CD4-positive, alpha-beta T cell treated with Interleukin-15 for 1 hour (primary cell): ENCODE measurements at regions not wholly inside any gene's neighbourhood (a gene's known extent, or its start where the extent isn't known, plus 50 kb on each side); places are given as distances from the start of the nearest gene placed in this dataset.

Source experiments
- DNase-seq: peaks from one replicate; pipeline ENCODE4 v3.0.0-alpha.2; 2020

- no peak for DNase-seq
Observed at GRCh38 chr20:24718277-24718676, 230.8 kb upstream of the CST7 start.

- DNase-seq, result no peak
Observed at GRCh38 chr20:24718696-24719095, 230.4 kb upstream of the CST7 start.

- DNase-seq, result no peak
Observed at GRCh38 chr20:24720957-24721356, 228.1 kb upstream of the CST7 start.

GRCh38 chr20:24721891-24722568, 227.0 kb upstream of the CST7 start:
- DNase-seq, result no peak

- DNase-seq, result no peak
Observed at GRCh38 chr20:24722586-24722985, 226.5 kb upstream of the CST7 start.

- no peak for DNase-seq
Observed at GRCh38 chr20:24723186-24723585, 225.9 kb upstream of the CST7 start.

- no peak for DNase-seq
Observed at GRCh38 chr20:24723647-24724352, 225.3 kb upstream of the CST7 start.

GRCh38 chr20:24724982-24725533, 224.0 kb upstream of the CST7 start:
- no peak for DNase-seq

- DNase-seq, result no peak
Observed at GRCh38 chr20:24727795-24728194, 221.3 kb upstream of the CST7 start.

- DNase-seq, result no peak
Observed at GRCh38 chr20:24729896-24730605, 219.0 kb upstream of the CST7 start.

- no peak for DNase-seq
Observed at GRCh38 chr20:24730750-24731149, 218.3 kb upstream of the CST7 start.

GRCh38 chr20:24731312-24731711, 217.8 kb upstream of the CST7 start:
- DNase-seq, result no peak

- DNase-seq, result no peak
Observed at GRCh38 chr20:24732076-24732475, 217.0 kb upstream of the CST7 start.

- no peak for DNase-seq
Observed at GRCh38 chr20:24732599-24732998, 216.5 kb upstream of the CST7 start.

- no peak for DNase-seq
Observed at GRCh38 chr20:24733416-24733815, 215.7 kb upstream of the CST7 start.

- no peak for DNase-seq
Observed at GRCh38 chr20:24734139-24734538, 214.9 kb upstream of the CST7 start.

GRCh38 chr20:24735263-24735662, 213.8 kb upstream of the CST7 start:
- DNase-seq, result no peak

- DNase-seq, result no peak
Observed at GRCh38 chr20:24736131-24736843, 212.8 kb upstream of the CST7 start.

GRCh38 chr20:24736844-24737211, 212.2 kb upstream of the CST7 start:
- no peak for DNase-seq

GRCh38 chr20:24737212-24737850, 211.7 kb upstream of the CST7 start:
- no peak for DNase-seq

GRCh38 chr20:24738058-24738775, 210.9 kb upstream of the CST7 start:
- no peak for DNase-seq
